SK-N-SH (cell line): ENCODE measurements at regions not wholly inside any gene's neighbourhood (a gene's known extent, or its start where the extent isn't known, plus 50 kb on each side); places are given as distances from the start of the nearest gene placed in this dataset.
A peak's percentile ranks its signal among the peaks of the same experiment; 100 is the strongest.

Experiments
- CTCF ChIA-PET: fragments of 300-600, 350-600 bp; formaldehyde crosslinking; extraction: SDS; loops from one replicate; lab custom pipeline; 2021; lab: Yijun Ruan, JAX
- POLR2A ChIA-PET: fragments of 350-600 bp; sonication (Branson Sonifier 250); formaldehyde crosslinking; extraction: SDS; loops from one replicate; lab custom pipeline; 2020; ENCODE audit warnings: antibody characterized with exemption, inconsistent platforms; lab: Yijun Ruan, JAX
- DNase-seq: peaks from one replicate; pipeline ENCODE4 v3.0.0; 2012
- H2AFZ ChIP-seq: fragments of 200-600 bp; sonication (generic); 2 replicates; pipeline ENCODE4 v1.8.1; 2016; ENCODE audit warnings: antibody characterized with exemption, mild to moderate bottlenecking, low read depth
- H3F3A ChIP-seq: fragments of 200-600 bp; sonication (generic); replicated peaks from 2 replicates; pipeline ENCODE3; 2016; ENCODE audit warnings: antibody characterized with exemption, mild to moderate bottlenecking; ENCODE audit not compliant: insufficient read depth
- H3K27ac ChIP-seq, 2 experiments: fragments of 200-500 bp in 1 of 2; fragments of 200-600 bp in 1 of 2; sonication (Bioruptor generic) in 1 of 2; sonication (generic), shearing (Covaris generic) in 1 of 2; 2 replicates each; pipeline versions ENCODE4 v1.5.1 to v1.6.1; 2014 to 2016; ENCODE audit warnings: low read depth in 2 of 2, inconsistent platforms in 1 of 2, low read length in 1 of 2, mild to moderate bottlenecking in 1 of 2, mixed read lengths in 1 of 2
- H3K27me3 ChIP-seq: fragments of 200-600 bp; sonication (generic), shearing (Covaris generic); 2 replicates; pipeline ENCODE4 v1.6.1; 2016; ENCODE audit warnings: mixed run types; ENCODE audit not compliant: insufficient read depth
- H3K36me3 ChIP-seq, 2 experiments: fragments of 200-500 bp in 1 of 2; fragments of 200-600 bp in 1 of 2; sonication (Bioruptor generic) in 1 of 2; sonication (generic) in 1 of 2; replicated peaks in 1 of 2; 2 replicates each; pipeline versions ENCODE3 to v1.5.1; 2014 to 2016; ENCODE audit warnings: low read length in 1 of 2, mild to moderate bottlenecking in 1 of 2; ENCODE audit not compliant: insufficient read depth in 2 of 2, control insufficient read depth in 1 of 2
- H3K4me1 ChIP-seq, 2 experiments: fragments of 200-500 bp in 1 of 2; fragments of 200-600 bp in 1 of 2; sonication (Bioruptor generic) in 1 of 2; sonication (generic), shearing (Covaris generic) in 1 of 2; 2 replicates each; pipeline versions ENCODE4 v1.5.1 to v1.6.1; 2014 to 2016; ENCODE audit warnings: low read depth in 1 of 2, low read length in 1 of 2, mixed run types in 1 of 2; ENCODE audit not compliant: insufficient read depth in 2 of 2, control insufficient read depth in 1 of 2
- H3K4me2 ChIP-seq: fragments of 200-600 bp; sonication (generic), shearing (Covaris generic); 2 replicates; pipeline ENCODE4 v1.6.1; 2017; ENCODE audit warnings: mixed run types
- H3K4me3 ChIP-seq, 2 experiments: fragments of 200-500 bp in 1 of 2; fragments of 200-600 bp in 1 of 2; sonication (Bioruptor generic) in 1 of 2; sonication (generic), shearing (Covaris generic) in 1 of 2; 2 replicates each; pipeline versions ENCODE4 v1.5.1 to v1.8.1; 2014 to 2016; ENCODE audit warnings: low read depth in 2 of 2, inconsistent platforms in 1 of 2, low read length in 1 of 2, mild to moderate bottlenecking in 1 of 2, mixed read lengths in 1 of 2, moderate library complexity in 1 of 2
- H3K79me2 ChIP-seq: fragments of 200-600 bp; sonication (generic); 2 replicates; pipeline ENCODE4 v1.8.1; 2017; ENCODE audit warnings: mild to moderate bottlenecking; ENCODE audit not compliant: insufficient read depth
- H3K9ac ChIP-seq: fragments of 200-600 bp; sonication (generic); 2 replicates; pipeline ENCODE4 v1.6.1; 2017; ENCODE audit warnings: mixed run types
- H3K9me2 ChIP-seq: fragments of 200-600 bp; sonication (generic); 2 replicates; pipeline ENCODE4 v1.6.1; 2017; ENCODE audit warnings: mixed run types
- H3K9me3 ChIP-seq: fragments of 200-600 bp; sonication (generic); 2 replicates; pipeline ENCODE4 v1.6.1; 2017; ENCODE audit warnings: mixed run types, mild to moderate bottlenecking, moderate library complexity
- H4K20me1 ChIP-seq: fragments of 200-600 bp; sonication (generic); 2 replicates; pipeline ENCODE4 v1.6.1; 2017; ENCODE audit warnings: mild to moderate bottlenecking, mixed run types; ENCODE audit not compliant: insufficient read depth
- ELF1 ChIP-seq: IDR thresholded peaks from 2 replicates; pipeline ENCODE4 v1.4.0; 2012
- EP300 ChIP-seq, 2 experiments: IDR thresholded peaks; 2 replicates each; pipeline versions ENCODE4 v1.4.0 to v1.6.1; 2012; ENCODE audit warnings: borderline replicate concordance in 1 of 2, low read depth in 1 of 2, low read length in 1 of 2
- JUND ChIP-seq: IDR thresholded peaks from 2 replicates; pipeline ENCODE4 v1.4.0; 2012
- MXI1 ChIP-seq: IDR thresholded peaks from 2 replicates; pipeline ENCODE4 v1.6.1; 2012; ENCODE audit warnings: mild to moderate bottlenecking, low read depth, low read length, improper control_type of control experiment
- POLR2AphosphoS5 ChIP-seq: IDR thresholded peaks from 2 replicates; pipeline ENCODE4 v1.6.1; 2012; ENCODE audit warnings: low read depth, low read length
- RAD21 ChIP-seq: IDR thresholded peaks from 2 replicates; pipeline ENCODE4 v1.6.1; 2012; ENCODE audit warnings: mild to moderate bottlenecking, low read length
- RFX5 ChIP-seq: IDR thresholded peaks from 2 replicates; pipeline ENCODE4 v1.6.1; 2012; ENCODE audit warnings: mild to moderate bottlenecking, improper control_type of control experiment, low read length
- SMC3 ChIP-seq: IDR thresholded peaks from 2 replicates; pipeline ENCODE4 v1.6.1; 2012; ENCODE audit warnings: low read depth, low read length, improper control_type of control experiment
- TAF1 ChIP-seq: IDR thresholded peaks from 2 replicates; pipeline ENCODE4 v1.6.1; 2012; ENCODE audit warnings: low read depth, mild to moderate bottlenecking, low read length, moderate library complexity, borderline replicate concordance
- TCF12 ChIP-seq: IDR thresholded peaks from 2 replicates; pipeline ENCODE4 v1.4.0; 2012
- TEAD4 ChIP-seq: IDR thresholded peaks from 2 replicates; pipeline ENCODE4 v1.4.0; 2012; ENCODE audit warnings: mild to moderate bottlenecking, borderline replicate concordance; ENCODE audit not compliant: insufficient read depth
- YY1 ChIP-seq: IDR thresholded peaks from 2 replicates; pipeline ENCODE4 v1.4.0; 2012; ENCODE audit warnings: low read depth, mild to moderate bottlenecking
- WGBS: methylation state at CpG from one replicate; pipeline ENCODE4 v1.1.6; 2017; ENCODE audit warnings: low lambda C conversion rate; 5-methylcytosine and 5-hydroxymethylcytosine counted together
- TF ChIP-seq, protein P1 (sequence below): IDR thresholded peaks from 2 replicates; pipeline ENCODE4 v1.6.1; 2012; ENCODE audit warnings: mild to moderate bottlenecking, low read depth, low read length, moderate library complexity
- TF ChIP-seq, protein P2 (sequence below): IDR thresholded peaks from 2 replicates; pipeline ENCODE4; 2012
- TF ChIP-seq, protein P3 (sequence below): IDR thresholded peaks from 2 replicates; pipeline ENCODE4 v1.4.0; 2012; ENCODE audit warnings: low read depth, borderline replicate concordance
- TF ChIP-seq, protein P4 (sequence below): fragments of 200-600 bp; sonication (generic); IDR thresholded peaks from 2 replicates; pipeline ENCODE4 v1.6.1; 2017; ENCODE audit warnings: antibody characterized with exemption, mild to moderate bottlenecking, moderate library complexity
- TF ChIP-seq, protein P5 (sequence below): IDR thresholded peaks from 2 replicates; pipeline ENCODE4 v1.4.0; 2012; ENCODE audit warnings: low read depth

DNA sequence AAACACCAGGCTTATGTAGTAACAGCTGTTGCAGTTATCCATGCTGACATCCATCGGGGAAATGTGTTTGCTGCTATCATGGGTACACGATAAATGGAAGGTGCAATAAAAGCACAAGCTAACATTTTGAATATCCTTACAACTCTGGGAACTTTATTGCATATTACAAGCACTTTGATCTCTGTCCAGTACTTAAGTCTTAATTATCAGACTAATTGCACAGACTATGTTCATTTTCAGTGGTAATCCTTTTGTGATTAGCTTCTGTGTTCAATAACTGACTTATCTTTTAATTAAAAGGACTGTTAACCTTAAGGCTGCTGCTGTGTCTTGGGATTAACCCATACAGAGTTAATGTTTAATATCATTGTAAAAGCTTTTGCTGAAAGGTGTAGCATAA lies 101.4 kb upstream of the ATP5MC3 start (continued):
- TF ChIP-seq, protein P1, sequence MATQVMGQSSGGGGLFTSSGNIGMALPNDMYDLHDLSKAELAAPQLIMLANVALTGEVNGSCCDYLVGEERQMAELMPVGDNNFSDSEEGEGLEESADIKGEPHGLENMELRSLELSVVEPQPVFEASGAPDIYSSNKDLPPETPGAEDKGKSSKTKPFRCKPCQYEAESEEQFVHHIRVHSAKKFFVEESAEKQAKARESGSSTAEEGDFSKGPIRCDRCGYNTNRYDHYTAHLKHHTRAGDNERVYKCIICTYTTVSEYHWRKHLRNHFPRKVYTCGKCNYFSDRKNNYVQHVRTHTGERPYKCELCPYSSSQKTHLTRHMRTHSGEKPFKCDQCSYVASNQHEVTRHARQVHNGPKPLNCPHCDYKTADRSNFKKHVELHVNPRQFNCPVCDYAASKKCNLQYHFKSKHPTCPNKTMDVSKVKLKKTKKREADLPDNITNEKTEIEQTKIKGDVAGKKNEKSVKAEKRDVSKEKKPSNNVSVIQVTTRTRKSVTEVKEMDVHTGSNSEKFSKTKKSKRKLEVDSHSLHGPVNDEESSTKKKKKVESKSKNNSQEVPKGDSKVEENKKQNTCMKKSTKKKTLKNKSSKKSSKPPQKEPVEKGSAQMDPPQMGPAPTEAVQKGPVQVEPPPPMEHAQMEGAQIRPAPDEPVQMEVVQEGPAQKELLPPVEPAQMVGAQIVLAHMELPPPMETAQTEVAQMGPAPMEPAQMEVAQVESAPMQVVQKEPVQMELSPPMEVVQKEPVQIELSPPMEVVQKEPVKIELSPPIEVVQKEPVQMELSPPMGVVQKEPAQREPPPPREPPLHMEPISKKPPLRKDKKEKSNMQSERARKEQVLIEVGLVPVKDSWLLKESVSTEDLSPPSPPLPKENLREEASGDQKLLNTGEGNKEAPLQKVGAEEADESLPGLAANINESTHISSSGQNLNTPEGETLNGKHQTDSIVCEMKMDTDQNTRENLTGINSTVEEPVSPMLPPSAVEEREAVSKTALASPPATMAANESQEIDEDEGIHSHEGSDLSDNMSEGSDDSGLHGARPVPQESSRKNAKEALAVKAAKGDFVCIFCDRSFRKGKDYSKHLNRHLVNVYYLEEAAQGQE: no peak
- TF ChIP-seq TCF12 (no peak), YY1 (no peak)
- TF ChIP-seq, protein P2, sequence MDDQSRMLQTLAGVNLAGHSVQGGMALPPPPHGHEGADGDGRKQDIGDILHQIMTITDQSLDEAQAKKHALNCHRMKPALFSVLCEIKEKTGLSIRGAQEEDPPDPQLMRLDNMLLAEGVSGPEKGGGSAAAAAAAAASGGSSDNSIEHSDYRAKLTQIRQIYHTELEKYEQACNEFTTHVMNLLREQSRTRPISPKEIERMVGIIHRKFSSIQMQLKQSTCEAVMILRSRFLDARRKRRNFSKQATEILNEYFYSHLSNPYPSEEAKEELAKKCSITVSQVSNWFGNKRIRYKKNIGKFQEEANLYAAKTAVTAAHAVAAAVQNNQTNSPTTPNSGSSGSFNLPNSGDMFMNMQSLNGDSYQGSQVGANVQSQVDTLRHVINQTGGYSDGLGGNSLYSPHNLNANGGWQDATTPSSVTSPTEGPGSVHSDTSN: no peak
- TF ChIP-seq, protein P3, sequence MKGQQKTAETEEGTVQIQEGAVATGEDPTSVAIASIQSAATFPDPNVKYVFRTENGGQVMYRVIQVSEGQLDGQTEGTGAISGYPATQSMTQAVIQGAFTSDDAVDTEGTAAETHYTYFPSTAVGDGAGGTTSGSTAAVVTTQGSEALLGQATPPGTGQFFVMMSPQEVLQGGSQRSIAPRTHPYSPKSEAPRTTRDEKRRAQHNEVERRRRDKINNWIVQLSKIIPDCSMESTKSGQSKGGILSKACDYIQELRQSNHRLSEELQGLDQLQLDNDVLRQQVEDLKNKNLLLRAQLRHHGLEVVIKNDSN: no peak

DNA sequence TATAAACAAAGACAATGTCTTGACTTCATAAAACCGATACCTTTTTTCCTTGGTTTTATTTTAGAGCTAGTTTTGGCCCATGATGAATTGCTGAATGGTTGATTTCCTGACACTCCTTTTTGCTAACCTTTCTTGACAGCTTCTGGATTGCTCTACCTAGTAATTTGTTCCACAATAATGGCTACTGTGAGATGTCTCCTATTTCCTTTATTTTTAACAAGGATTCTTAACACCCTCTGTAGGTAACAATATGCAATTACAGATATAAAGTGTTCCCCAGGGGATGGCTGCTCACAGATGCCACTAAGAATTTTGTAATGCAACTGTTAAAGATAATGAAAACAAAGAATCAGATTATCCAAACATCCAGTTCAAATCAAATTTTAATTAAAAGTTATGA lies 100.8 kb upstream of the ATP5MC3 start:
- Histone ChIP-seq H3K4me2 (no peak overlapping the region), H3K4me3 (no peak overlapping the region), H3K9ac (no peak overlapping the region), H3F3A (no peaks in the 10 kb centered on the region), H2AFZ (no peak overlapping the region), H3K9me2 (no peaks in the 10 kb centered on the region), H3K4me1 (no peaks in the 10 kb centered on the region; a peak in 2 of 4 replicates), H3K27me3 (no peaks in the 10 kb centered on the region), H4K20me1 (no peaks in the 10 kb centered on the region), H3K36me3 (no peaks in the 10 kb centered on the region), H3K79me2 (no peaks in the 10 kb centered on the region), H3K9me3 (no peaks in the 10 kb centered on the region), H3K27ac (no peak overlapping the region)
- peak; percentile 64 for DNase-seq
- POLR2A ChIA-PET: no interaction called here
- 79% methylated on average over 1 of the region's 1 CpG for WGBS
- TF ChIP-seq, protein P4, sequence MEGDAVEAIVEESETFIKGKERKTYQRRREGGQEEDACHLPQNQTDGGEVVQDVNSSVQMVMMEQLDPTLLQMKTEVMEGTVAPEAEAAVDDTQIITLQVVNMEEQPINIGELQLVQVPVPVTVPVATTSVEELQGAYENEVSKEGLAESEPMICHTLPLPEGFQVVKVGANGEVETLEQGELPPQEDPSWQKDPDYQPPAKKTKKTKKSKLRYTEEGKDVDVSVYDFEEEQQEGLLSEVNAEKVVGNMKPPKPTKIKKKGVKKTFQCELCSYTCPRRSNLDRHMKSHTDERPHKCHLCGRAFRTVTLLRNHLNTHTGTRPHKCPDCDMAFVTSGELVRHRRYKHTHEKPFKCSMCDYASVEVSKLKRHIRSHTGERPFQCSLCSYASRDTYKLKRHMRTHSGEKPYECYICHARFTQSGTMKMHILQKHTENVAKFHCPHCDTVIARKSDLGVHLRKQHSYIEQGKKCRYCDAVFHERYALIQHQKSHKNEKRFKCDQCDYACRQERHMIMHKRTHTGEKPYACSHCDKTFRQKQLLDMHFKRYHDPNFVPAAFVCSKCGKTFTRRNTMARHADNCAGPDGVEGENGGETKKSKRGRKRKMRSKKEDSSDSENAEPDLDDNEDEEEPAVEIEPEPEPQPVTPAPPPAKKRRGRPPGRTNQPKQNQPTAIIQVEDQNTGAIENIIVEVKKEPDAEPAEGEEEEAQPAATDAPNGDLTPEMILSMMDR: peak; percentile 57
- no peak for TF ChIP-seq TCF12
- TF ChIP-seq EP300 (IDR thresholded peaks at IDR 0.05; ENCODE audit: borderline replicate concordance in 1 of 2, low read depth in 1 of 2, low read length in 1 of 2): no peak
- no peak for TF ChIP-seq ELF1
- no peak for TF ChIP-seq RFX5
- TF ChIP-seq RAD21: peak; percentile 73
- peak; percentile 47 for TF ChIP-seq SMC3
- TF ChIP-seq, protein P5, sequence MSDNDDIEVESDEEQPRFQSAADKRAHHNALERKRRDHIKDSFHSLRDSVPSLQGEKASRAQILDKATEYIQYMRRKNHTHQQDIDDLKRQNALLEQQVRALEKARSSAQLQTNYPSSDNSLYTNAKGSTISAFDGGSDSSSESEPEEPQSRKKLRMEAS: no peak
- TF ChIP-seq TAF1: no peak
- no peak for TF ChIP-seq JUND
- no peak for TF ChIP-seq MXI1
- no peak for TF ChIP-seq YY1
- no peak for TF ChIP-seq POLR2AphosphoS5
- no peak for TF ChIP-seq TEAD4
- CTCF ChIA-PET: interaction anchor here (0.7 to 14.0 kb wide), 33 partner anchors 10 to 817 kb away, joined by 3 to 168 read pairs (median 4); partner anchors contain the start of gene HOXD12
